Neural cell (in vitro differentiated cells): ENCODE measurements at regions not wholly inside any gene's neighbourhood (a gene's known extent, or its start where the extent isn't known, plus 50 kb on each side); places are given as distances from the start of the nearest gene placed in this dataset.

Experiments
- H2AFZ ChIP-seq: fragments of 200-600, 300-800 bp; sonication (generic), shearing (Covaris generic); 2 replicates; pipeline ENCODE4 v1.6.0; 2014; ENCODE audit warnings: low read depth, mild to moderate bottlenecking, antibody characterized with exemption, low read length, moderate library complexity
- H3F3A ChIP-seq: fragments of 200-600 bp; shearing (Covaris generic); 2 replicates; pipeline ENCODE4 v1.6.1; 2016; ENCODE audit warnings: mild to moderate bottlenecking, moderate library complexity, mixed read lengths, antibody characterized with exemption, low read length; ENCODE audit not compliant: insufficient read depth, poor library complexity, severe bottlenecking
- H3K27ac ChIP-seq: fragments of 200-600, 300-800 bp; sonication (generic), shearing (Covaris generic); 2 replicates; pipeline ENCODE4 v1.5.1; 2014; ENCODE audit warnings: mild to moderate bottlenecking, low read length, moderate library complexity
- H3K27me3 ChIP-seq: fragments of 300-800, 200-600 bp; sonication (generic), shearing (Covaris generic); 2 replicates; pipeline ENCODE4 v1.6.0; 2014; ENCODE audit warnings: mild to moderate bottlenecking, low read depth, low read length, moderate library complexity; ENCODE audit not compliant: insufficient read depth
- H3K36me3 ChIP-seq: fragments of 300-800, 200-600 bp; sonication (generic), shearing (Covaris generic); 2 replicates; pipeline ENCODE4 v1.5.1; 2014; ENCODE audit warnings: mild to moderate bottlenecking, antibody characterized with exemption, low read length, moderate library complexity; ENCODE audit not compliant: insufficient read depth
- H3K4me2 ChIP-seq: fragments of 300-800, 200-600 bp; sonication (generic), shearing (Covaris generic); 2 replicates; pipeline ENCODE4 v1.6.0; 2014; ENCODE audit warnings: mild to moderate bottlenecking, low read length
- H3K4me3 ChIP-seq: fragments of 300-800, 200-600 bp; sonication (generic), shearing (Covaris generic); 2 replicates; pipeline ENCODE4 v1.5.1; 2014; ENCODE audit warnings: mild to moderate bottlenecking, low read length, moderate library complexity
- H3K79me2 ChIP-seq: fragments of 200-600 bp; shearing (Covaris generic); replicated peaks from 2 replicates; pipeline ENCODE4 v1.6.0; 2014; ENCODE audit warnings: mild to moderate bottlenecking, low read length, moderate library complexity; ENCODE audit not compliant: insufficient read depth
- H3K9ac ChIP-seq: fragments of 300-800, 200-600 bp; sonication (generic), shearing (Covaris generic); 2 replicates; pipeline ENCODE4 v1.6.1; 2016; ENCODE audit warnings: mild to moderate bottlenecking, low read length, mixed read lengths
- H3K9me2 ChIP-seq: fragments of 200-600 bp; shearing (Covaris generic); 2 replicates; pipeline ENCODE4 v1.6.1; 2016; ENCODE audit warnings: mild to moderate bottlenecking, low read length, mixed read lengths; ENCODE audit not compliant: insufficient read depth
- H3K9me3 ChIP-seq: fragments of 200-600, 300-800 bp; sonication (generic), shearing (Covaris generic); 2 replicates; pipeline ENCODE4 v1.6.1; 2016; ENCODE audit warnings: mild to moderate bottlenecking, mixed run types, low read length, moderate library complexity, mixed read lengths
- H4K20me1 ChIP-seq: fragments of 200-600 bp; shearing (Covaris generic); 2 replicates; pipeline ENCODE4 v1.6.1; 2016; ENCODE audit warnings: mild to moderate bottlenecking, mixed run types; ENCODE audit not compliant: insufficient read depth
- CTCF ChIP-seq: fragments of 450-650 bp; IDR thresholded peaks from 2 replicates; pipeline ENCODE4 v1.5.1; 2014; ENCODE audit warnings: antibody characterized with exemption, mild to moderate bottlenecking, moderate library complexity; ENCODE audit not compliant: poor library complexity, severe bottlenecking
- EP300 ChIP-seq: fragments of 450-650 bp; conservative IDR thresholded peaks from 2 replicates; pipeline ENCODE4 v1.6.1; 2014; ENCODE audit warnings: antibody characterized with exemption, mild to moderate bottlenecking, moderate library complexity; ENCODE audit not compliant: poor library complexity, severe bottlenecking
- EZH2 ChIP-seq: fragments of 200-600, 300-800 bp; shearing (Covaris generic), sonication (generic); IDR thresholded peaks from 2 replicates; pipeline ENCODE4 v1.6.1; 2014; ENCODE audit warnings: antibody characterized with exemption, low read length, borderline replicate concordance, mild to moderate bottlenecking; ENCODE audit not compliant: insufficient read depth, poor library complexity, severe bottlenecking
- MXI1 ChIP-seq: fragments of 450-650 bp; conservative IDR thresholded peaks from 2 replicates; pipeline ENCODE4 v1.6.1; 2014; ENCODE audit warnings: antibody characterized with exemption, mild to moderate bottlenecking; ENCODE audit not compliant: poor library complexity, severe bottlenecking
- POLR2AphosphoS5 ChIP-seq: IDR thresholded peaks from 2 replicates; pipeline ENCODE4 v1.6.1; 2012
- RAD21 ChIP-seq: fragments of 450-650 bp; conservative IDR thresholded peaks from 2 replicates; pipeline ENCODE4 v1.6.1; 2014; ENCODE audit warnings: antibody characterized with exemption, mild to moderate bottlenecking, moderate library complexity
- REST ChIP-seq: IDR thresholded peaks from 2 replicates; pipeline ENCODE4 v1.6.1; 2012; ENCODE audit warnings: borderline replicate concordance
- SMC3 ChIP-seq: fragments of 450-650 bp; conservative IDR thresholded peaks from 2 replicates; pipeline ENCODE4 v1.6.1; 2014; ENCODE audit warnings: antibody characterized with exemption, mild to moderate bottlenecking, moderate library complexity; ENCODE audit not compliant: poor library complexity
- TAF1 ChIP-seq: IDR thresholded peaks from 2 replicates; pipeline ENCODE4 v1.6.1; 2012; ENCODE audit warnings: low read depth

GRCh38 chrX:68934421-68934820 lies 105.6 kb downstream of the EFNB1 start:
- TF ChIP-seq RAD21 (no peak), EZH2 (no peak), TAF1 (no peak), CTCF (no peak), MXI1 (no peak), POLR2AphosphoS5 (no peak), SMC3 (no peak), REST (no peak), EP300 (no peak)
- Histone ChIP-seq H3K9me2 (no peaks in the 10 kb centered on the region), H3K9ac (no peak overlapping the region), H3F3A (no peaks in the 10 kb centered on the region), H4K20me1 (no peaks in the 10 kb centered on the region), H3K36me3 (no peaks in the 10 kb centered on the region), H2AFZ (no peak overlapping the region), H3K79me2 (no peaks in the 10 kb centered on the region), H3K4me2 (no peak overlapping the region), H3K27ac (no peak overlapping the region), H3K27me3 (no peaks in the 10 kb centered on the region), H3K4me3 (no peak overlapping the region), H3K9me3 (no peaks in the 10 kb centered on the region)

- no peaks in the 10 kb centered on the region for H3K27me3 ChIP-seq
- no peaks in the 10 kb centered on the region for H3K9me3 ChIP-seq
- no peaks in the 10 kb centered on the region for H4K20me1 ChIP-seq
- no peaks in the 10 kb centered on the region for H3K9me2 ChIP-seq
- no peaks in the 10 kb centered on the region for H3K36me3 ChIP-seq
- no peak for TF ChIP-seq MXI1
- no peak for TF ChIP-seq SMC3
- TF ChIP-seq CTCF, result no peak
- TF ChIP-seq EZH2, result no peak
- TF ChIP-seq REST, result no peak
- TF ChIP-seq TAF1, result no peak
- TF ChIP-seq POLR2AphosphoS5, result no peak
- H3K79me2 ChIP-seq, result no peaks in the 10 kb centered on the region
- H3K9ac ChIP-seq, result no peak overlapping the region
- no peak overlapping the region for H3K4me3 ChIP-seq
- H3K27ac ChIP-seq, result no peak overlapping the region
- H3K4me2 ChIP-seq, result no peak overlapping the region
- H2AFZ ChIP-seq, result no peak overlapping the region
- no peaks in the 10 kb centered on the region for H3F3A ChIP-seq
Measured at GRCh38 chrX:68932611-68933010, 103.8 kb downstream of the EFNB1 start.
